ENCODE measurements at regions not wholly inside any gene's neighbourhood (a gene's known extent, or its start where the extent isn't known, plus 50 kb on each side); places are given as distances from the start of the nearest gene placed in this dataset.
"Not testable (repeated sequence)": the region's sequence is repeated elsewhere in the genome, so short reads cannot be mapped to it uniquely, and the experiment has no call there.

- H3K27ac ChIP-seq (ENCODE audit: insufficient read depth in 1 of 2, low read depth in 1 of 2, low read length in 2 of 2, poor library complexity in 1 of 2, severe bottlenecking in 2 of 2); POLR2A ChIA-PET; DNase-seq; H3K36me3 ChIP-seq (ENCODE audit: control insufficient read depth in 4 of 4, insufficient read depth in 4 of 4, low read length in 3 of 4); H3K4me1 ChIP-seq (ENCODE audit: control extremely low read depth in 1 of 4, control insufficient read depth in 4 of 4, insufficient read depth in 4 of 4, low read length in 3 of 4); H3K4me3 ChIP-seq (ENCODE audit: control insufficient read depth in 1 of 7, extremely low read depth in 1 of 7, insufficient read depth in 4 of 7, low read depth in 2 of 7, low read length in 6 of 7); CTCF ChIA-PET; H3K9me3 ChIP-seq (ENCODE audit: control extremely low read depth in 1 of 5, control insufficient read depth in 4 of 5, insufficient read depth in 2 of 5, low read depth in 1 of 5, low read length in 4 of 5); H3K27me3 ChIP-seq (replicated peaks in 2 of 5; ENCODE audit: control insufficient read depth in 4 of 5, insufficient read depth in 5 of 5, low read length in 4 of 5): not testable (repeated sequence)
- WGBS (ENCODE audit: insufficient coverage): no CpG with 5 or more reads among the region's 7 CpGs
Observed at GRCh38 chr17:30648015-30648620, 170.9 kb downstream of the GOSR1 start.

GRCh38 chr17:30645875-30646274 lies 168.7 kb downstream of the GOSR1 start:
- H3K27me3 ChIP-seq (replicated peaks in 2 of 5; ENCODE audit: control insufficient read depth in 4 of 5, insufficient read depth in 5 of 5, low read length in 4 of 5); CTCF ChIA-PET; H3K9me3 ChIP-seq (ENCODE audit: control extremely low read depth in 1 of 5, control insufficient read depth in 4 of 5, insufficient read depth in 2 of 5, low read depth in 1 of 5, low read length in 4 of 5); H3K36me3 ChIP-seq (ENCODE audit: control insufficient read depth in 4 of 4, insufficient read depth in 4 of 4, low read length in 3 of 4); POLR2A ChIA-PET; H3K4me1 ChIP-seq (ENCODE audit: control extremely low read depth in 1 of 4, control insufficient read depth in 4 of 4, insufficient read depth in 4 of 4, low read length in 3 of 4); H3K4me3 ChIP-seq (ENCODE audit: control insufficient read depth in 1 of 7, extremely low read depth in 1 of 7, insufficient read depth in 4 of 7, low read depth in 2 of 7, low read length in 6 of 7); H3K27ac ChIP-seq (ENCODE audit: insufficient read depth in 1 of 2, low read depth in 1 of 2, low read length in 2 of 2, poor library complexity in 1 of 2, severe bottlenecking in 2 of 2): not testable (repeated sequence)
- WGBS (ENCODE audit: insufficient coverage): no CpG with 5 or more reads among the region's 7 CpGs
- DNase-seq: peak; percentile 30 to 63 (median 61)

- DNase-seq; H3K36me3 ChIP-seq (ENCODE audit: control insufficient read depth in 4 of 4, insufficient read depth in 4 of 4, low read length in 3 of 4); H3K4me3 ChIP-seq (ENCODE audit: control insufficient read depth in 1 of 7, extremely low read depth in 1 of 7, insufficient read depth in 4 of 7, low read depth in 2 of 7, low read length in 6 of 7); H3K27me3 ChIP-seq (replicated peaks in 2 of 5; ENCODE audit: control insufficient read depth in 4 of 5, insufficient read depth in 5 of 5, low read length in 4 of 5); H3K4me1 ChIP-seq (ENCODE audit: control extremely low read depth in 1 of 4, control insufficient read depth in 4 of 4, insufficient read depth in 4 of 4, low read length in 3 of 4); CTCF ChIA-PET; H3K27ac ChIP-seq (ENCODE audit: insufficient read depth in 1 of 2, low read depth in 1 of 2, low read length in 2 of 2, poor library complexity in 1 of 2, severe bottlenecking in 2 of 2); POLR2A ChIA-PET; H3K9me3 ChIP-seq (ENCODE audit: control extremely low read depth in 1 of 5, control insufficient read depth in 4 of 5, insufficient read depth in 2 of 5, low read depth in 1 of 5, low read length in 4 of 5): not testable (repeated sequence)
- no CpG with 5 or more reads among the region's 8 CpGs for WGBS (ENCODE audit: insufficient coverage)
Observed at GRCh38 chr17:30644713-30645112, 167.5 kb downstream of the GOSR1 start.

- H3K27me3 ChIP-seq (replicated peaks in 2 of 5; ENCODE audit: control insufficient read depth in 4 of 5, insufficient read depth in 5 of 5, low read length in 4 of 5); CTCF ChIA-PET; H3K27ac ChIP-seq (ENCODE audit: insufficient read depth in 1 of 2, low read depth in 1 of 2, low read length in 2 of 2, poor library complexity in 1 of 2, severe bottlenecking in 2 of 2); DNase-seq; H3K36me3 ChIP-seq (ENCODE audit: control insufficient read depth in 4 of 4, insufficient read depth in 4 of 4, low read length in 3 of 4); H3K4me1 ChIP-seq (ENCODE audit: control extremely low read depth in 1 of 4, control insufficient read depth in 4 of 4, insufficient read depth in 4 of 4, low read length in 3 of 4); H3K4me3 ChIP-seq (ENCODE audit: control insufficient read depth in 1 of 7, extremely low read depth in 1 of 7, insufficient read depth in 4 of 7, low read depth in 2 of 7, low read length in 6 of 7); H3K9me3 ChIP-seq (ENCODE audit: control extremely low read depth in 1 of 5, control insufficient read depth in 4 of 5, insufficient read depth in 2 of 5, low read depth in 1 of 5, low read length in 4 of 5); POLR2A ChIA-PET: not testable (repeated sequence)
- 93% methylated on average over 4 of the region's 9 CpGs for WGBS (ENCODE audit: insufficient coverage)
Observed at GRCh38 chr17:30644287-30644686, 167.1 kb downstream of the GOSR1 start.

GRCh38 chr17:30641428-30641827 lies 164.2 kb downstream of the GOSR1 start:
- 98% methylated on average over 4 of the region's 7 CpGs for WGBS (ENCODE audit: insufficient coverage)
- CTCF ChIA-PET, POLR2A ChIA-PET: not testable (repeated sequence)

GRCh38 chr17:30639391-30639790 lies 162.2 kb downstream of the GOSR1 start:
- WGBS (ENCODE audit: insufficient coverage): no CpG with 5 or more reads among the region's 4 CpGs

More at GRCh38 chr17:30641428-30641827, 164.2 kb downstream of the GOSR1 start:
- H3K36me3 ChIP-seq (ENCODE audit: control insufficient read depth in 4 of 4, insufficient read depth in 4 of 4, low read length in 3 of 4); H3K27me3 ChIP-seq (replicated peaks in 2 of 5; ENCODE audit: control insufficient read depth in 4 of 5, insufficient read depth in 5 of 5, low read length in 4 of 5); H3K4me3 ChIP-seq (ENCODE audit: control insufficient read depth in 1 of 7, extremely low read depth in 1 of 7, insufficient read depth in 4 of 7, low read depth in 2 of 7, low read length in 6 of 7); H3K9me3 ChIP-seq (ENCODE audit: control extremely low read depth in 1 of 5, control insufficient read depth in 4 of 5, insufficient read depth in 2 of 5, low read depth in 1 of 5, low read length in 4 of 5); H3K27ac ChIP-seq (ENCODE audit: insufficient read depth in 1 of 2, low read depth in 1 of 2, low read length in 2 of 2, poor library complexity in 1 of 2, severe bottlenecking in 2 of 2); H3K4me1 ChIP-seq (ENCODE audit: control extremely low read depth in 1 of 4, control insufficient read depth in 4 of 4, insufficient read depth in 4 of 4, low read length in 3 of 4); DNase-seq: not testable (repeated sequence)

GRCh38 chr17:30638968-30639367 lies 161.8 kb downstream of the GOSR1 start:
- H3K4me3 ChIP-seq (ENCODE audit: control insufficient read depth in 1 of 7, extremely low read depth in 1 of 7, insufficient read depth in 4 of 7, low read depth in 2 of 7, low read length in 6 of 7); DNase-seq; CTCF ChIA-PET; H3K27me3 ChIP-seq (replicated peaks in 2 of 5; ENCODE audit: control insufficient read depth in 4 of 5, insufficient read depth in 5 of 5, low read length in 4 of 5); H3K36me3 ChIP-seq (ENCODE audit: control insufficient read depth in 4 of 4, insufficient read depth in 4 of 4, low read length in 3 of 4); H3K4me1 ChIP-seq (ENCODE audit: control extremely low read depth in 1 of 4, control insufficient read depth in 4 of 4, insufficient read depth in 4 of 4, low read length in 3 of 4); POLR2A ChIA-PET; H3K27ac ChIP-seq (ENCODE audit: insufficient read depth in 1 of 2, low read depth in 1 of 2, low read length in 2 of 2, poor library complexity in 1 of 2, severe bottlenecking in 2 of 2); H3K9me3 ChIP-seq (ENCODE audit: control extremely low read depth in 1 of 5, control insufficient read depth in 4 of 5, insufficient read depth in 2 of 5, low read depth in 1 of 5, low read length in 4 of 5): not testable (repeated sequence)
- WGBS (ENCODE audit: insufficient coverage): no CpG with 5 or more reads among the region's 4 CpGs

More at GRCh38 chr17:30639391-30639790, 162.2 kb downstream of the GOSR1 start:
- CTCF ChIA-PET; H3K36me3 ChIP-seq (ENCODE audit: control insufficient read depth in 4 of 4, insufficient read depth in 4 of 4, low read length in 3 of 4); H3K4me3 ChIP-seq (ENCODE audit: control insufficient read depth in 1 of 7, extremely low read depth in 1 of 7, insufficient read depth in 4 of 7, low read depth in 2 of 7, low read length in 6 of 7); H3K9me3 ChIP-seq (ENCODE audit: control extremely low read depth in 1 of 5, control insufficient read depth in 4 of 5, insufficient read depth in 2 of 5, low read depth in 1 of 5, low read length in 4 of 5); DNase-seq; H3K27ac ChIP-seq (ENCODE audit: insufficient read depth in 1 of 2, low read depth in 1 of 2, low read length in 2 of 2, poor library complexity in 1 of 2, severe bottlenecking in 2 of 2); POLR2A ChIA-PET; H3K27me3 ChIP-seq (replicated peaks in 2 of 5; ENCODE audit: control insufficient read depth in 4 of 5, insufficient read depth in 5 of 5, low read length in 4 of 5); H3K4me1 ChIP-seq (ENCODE audit: control extremely low read depth in 1 of 4, control insufficient read depth in 4 of 4, insufficient read depth in 4 of 4, low read length in 3 of 4): not testable (repeated sequence)
